ENCODE measurements at regions not wholly inside any gene's neighbourhood (a gene's known extent, or its start where the extent isn't known, plus 50 kb on each side); places are given as distances from the start of the nearest gene placed in this dataset.

- Mint-ChIP-seq H3K4me1 (ENCODE audit: low read depth) (no peaks in the 10 kb centered on the region), H3K4me3 (no peak overlapping the region), H3K9me3 (peaks cover 8% of the 10 kb centered on the region), H3K27ac (no peak overlapping the region), H3K27me3 (no peaks in the 10 kb centered on the region), H3K36me3 (ENCODE audit: low read depth) (no peaks in the 10 kb centered on the region)
- ATAC-seq (ENCODE audit: poor library complexity): no peak
- intact Hi-C loops (cut with DNase I, micrococcal nuclease): no loop called here
- POLR2A ChIA-PET: no interaction called here
- H3K36me3 ChIP-seq (ENCODE audit: insufficient read depth, low read length): no peaks in the 10 kb centered on the region
- no peak overlapping the region for H3K27ac ChIP-seq (ENCODE audit: low read depth in 1 of 2, low read length in 2 of 2)
- DNase-seq: no peak
- CTCF ChIA-PET: no interaction called here
- no peaks in the 10 kb centered on the region for H3K27me3 ChIP-seq (ENCODE audit: control insufficient read depth in 1 of 2, insufficient read depth in 2 of 2, low read length in 2 of 2)
- H3K4me3 ChIP-seq (ENCODE audit: low read length): no peak overlapping the region
- H3K4me1 ChIP-seq (ENCODE audit: insufficient read depth, low read length): no peaks in the 10 kb centered on the region
- H3K9me3 ChIP-seq (ENCODE audit: control insufficient read depth in 1 of 2, insufficient read depth in 1 of 2, low read length in 2 of 2): no peaks in the 10 kb centered on the region
- no peak for TF ChIP-seq CTCF (IDR thresholded peaks at IDR 0.05)
Measured at GRCh38 chr9:73745598-73745997, 593.9 kb downstream of the ANXA1 start.

GRCh38 chr9:73753171-73753570, 601.5 kb downstream of the ANXA1 start:
- no peak overlapping the region for H3K27ac Mint-ChIP-seq
- intact Hi-C loops (cut with DNase I, micrococcal nuclease): no loop called here
- POLR2A ChIA-PET: no interaction called here
- no peaks in the 10 kb centered on the region for H3K9me3 Mint-ChIP-seq
- Histone ChIP-seq H3K27ac (ENCODE audit: low read depth in 1 of 2, low read length in 2 of 2) (no peak overlapping the region), H3K36me3 (ENCODE audit: insufficient read depth, low read length) (no peaks in the 10 kb centered on the region), H3K9me3 (ENCODE audit: control insufficient read depth in 1 of 2, insufficient read depth in 1 of 2, low read length in 2 of 2) (no peaks in the 10 kb centered on the region), H3K4me1 (ENCODE audit: insufficient read depth, low read length) (no peaks in the 10 kb centered on the region), H3K4me3 (ENCODE audit: low read length) (no peak overlapping the region), H3K27me3 (ENCODE audit: control insufficient read depth in 1 of 2, insufficient read depth in 2 of 2, low read length in 2 of 2) (no peaks in the 10 kb centered on the region)
- ATAC-seq (ENCODE audit: poor library complexity) (no peak), DNase-seq (no peak)
- H3K36me3 Mint-ChIP-seq (ENCODE audit: low read depth): no peaks in the 10 kb centered on the region
- no peak overlapping the region for H3K4me3 Mint-ChIP-seq
- CTCF ChIA-PET: interaction anchor here (1.6 kb wide), 1 partner anchor 9 kb away, joined by 3 read pairs; no protein-coding TSS in a partner anchor
- H3K27me3 Mint-ChIP-seq: no peaks in the 10 kb centered on the region
- H3K4me1 Mint-ChIP-seq (ENCODE audit: low read depth): no peaks in the 10 kb centered on the region
- no peak for TF ChIP-seq CTCF (IDR thresholded peaks at IDR 0.05)

GRCh38 chr9:73761905-73762304, 610.2 kb downstream of the ANXA1 start:
- ChIA-PET CTCF (no interaction called here), POLR2A (no interaction called here)
- H3K36me3 Mint-ChIP-seq (ENCODE audit: low read depth): no peaks in the 10 kb centered on the region
- H3K36me3 ChIP-seq (ENCODE audit: insufficient read depth, low read length): no peaks in the 10 kb centered on the region
- intact Hi-C loops (cut with DNase I, micrococcal nuclease): no loop called here
- no peaks in the 10 kb centered on the region for H3K27me3 Mint-ChIP-seq
- TF ChIP-seq CTCF (IDR thresholded peaks at IDR 0.05): no peak
- no peak overlapping the region for H3K4me3 ChIP-seq (ENCODE audit: low read length)
- no peaks in the 10 kb centered on the region for H3K4me1 Mint-ChIP-seq (ENCODE audit: low read depth)
- no peak overlapping the region for H3K4me3 Mint-ChIP-seq
- H3K27me3 ChIP-seq (ENCODE audit: control insufficient read depth in 1 of 2, insufficient read depth in 2 of 2, low read length in 2 of 2): no peaks in the 10 kb centered on the region
- ATAC-seq (ENCODE audit: poor library complexity) (no peak), DNase-seq (peak in 1 of 14 experiments; percentile 3)
- H3K27ac ChIP-seq (ENCODE audit: low read depth in 1 of 2, low read length in 2 of 2): no peak overlapping the region
- no peak overlapping the region for H3K27ac Mint-ChIP-seq
- H3K9me3 Mint-ChIP-seq: peaks cover 5% of the 10 kb centered on the region
- H3K9me3 ChIP-seq (ENCODE audit: control insufficient read depth in 1 of 2, insufficient read depth in 1 of 2, low read length in 2 of 2): peaks cover 0 to 7% of the 10 kb centered on the region in 2 experiments
- H3K4me1 ChIP-seq (ENCODE audit: insufficient read depth, low read length): no peaks in the 10 kb centered on the region

All from CD4-positive, alpha-beta T cell (primary cell).